ENCODE measurements at regions not wholly inside any gene's neighbourhood (a gene's known extent, or its start where the extent isn't known, plus 50 kb on each side); places are given as distances from the start of the nearest gene placed in this dataset.
"Not testable (repeated sequence)": the region's sequence is repeated elsewhere in the genome, so short reads cannot be mapped to it uniquely, and the experiment has no call there.

DNA sequence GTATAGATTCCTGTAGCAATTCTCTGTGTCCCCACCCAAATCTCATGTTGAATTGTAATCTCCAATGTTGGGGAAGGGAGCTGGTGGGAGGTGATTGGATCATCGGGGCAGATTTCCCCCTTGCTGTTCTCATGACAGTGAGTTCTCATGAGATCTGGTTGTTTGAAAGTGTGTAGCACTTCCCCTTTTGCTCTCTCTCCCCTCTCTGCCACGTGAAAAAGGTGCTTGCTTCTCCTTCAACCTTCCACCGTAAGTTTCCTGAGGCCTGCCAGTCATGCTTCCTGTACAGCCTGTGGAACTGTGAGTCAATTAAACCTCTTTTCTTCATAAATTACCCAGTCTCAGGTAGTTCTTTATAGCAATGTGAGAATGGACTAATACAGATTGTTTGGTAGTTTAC is 175.3 kb upstream of the ACO1 start:
- H3K9me3 Mint-ChIP-seq; H3K36me3 Mint-ChIP-seq (ENCODE audit: low read depth); DNase-seq; H3K4me3 Mint-ChIP-seq; H3K4me1 Mint-ChIP-seq; POLR2A ChIA-PET; H3K27ac Mint-ChIP-seq; H3K27me3 Mint-ChIP-seq; CTCF ChIA-PET: not testable (repeated sequence)

DNA sequence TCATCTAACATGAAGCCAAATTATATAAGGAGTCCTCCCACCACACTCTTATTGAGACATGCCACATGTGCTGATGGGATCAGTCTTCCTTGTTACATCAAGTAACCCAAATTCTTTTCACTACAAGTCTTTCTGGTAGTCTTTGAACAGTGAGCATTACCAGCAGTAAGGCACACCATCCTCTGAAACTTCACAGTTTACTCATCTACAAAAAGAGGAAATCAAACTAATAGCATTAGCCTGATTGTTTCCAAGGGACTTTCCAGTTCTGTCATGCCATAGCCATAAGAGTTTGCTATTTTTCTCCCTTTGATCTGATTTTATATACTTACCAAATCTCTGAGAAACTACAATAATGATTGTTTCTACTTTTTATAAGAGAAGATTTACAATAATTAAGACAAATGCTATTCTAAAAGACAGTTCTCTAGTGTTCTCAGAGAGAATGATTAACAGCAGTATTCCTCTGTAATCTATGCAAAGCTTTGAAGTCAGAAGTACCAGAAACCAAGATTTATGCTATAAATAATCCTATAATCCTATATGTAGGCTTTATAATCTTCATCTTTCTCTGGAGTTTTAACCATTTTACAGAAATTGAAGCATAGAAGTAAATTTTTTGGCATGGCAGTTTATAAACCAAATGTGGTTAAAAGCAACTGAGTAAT is 166.2 kb upstream of the ACO1 start:
- ChIA-PET POLR2A (no interaction called here), CTCF (no interaction called here)

DNA sequence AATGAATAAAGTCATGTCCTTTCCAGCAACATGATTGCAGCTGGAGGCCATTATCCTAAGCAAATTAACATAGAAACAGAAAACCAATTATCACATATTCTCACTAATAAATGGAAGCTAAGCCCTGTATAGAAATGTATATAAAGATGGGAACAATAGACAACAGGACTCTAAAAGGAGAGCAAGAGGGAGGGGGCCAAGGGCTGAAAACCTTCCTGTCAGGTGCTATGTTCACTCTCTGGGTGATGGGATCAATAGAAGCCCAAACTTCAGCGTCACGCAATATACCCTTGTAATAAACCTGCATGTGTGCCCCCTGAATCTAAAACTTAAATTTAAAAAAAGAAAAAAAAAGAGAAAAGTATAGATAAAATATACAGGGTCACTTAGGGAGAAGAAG is 163.7 kb upstream of the ACO1 start:
- ChIA-PET POLR2A (no interaction called here), CTCF (no interaction called here)
- no peaks in the 10 kb centered on the region for H3K9me3 Mint-ChIP-seq
- no peak overlapping the region for H3K27ac Mint-ChIP-seq
- H3K4me1 Mint-ChIP-seq: no peaks in the 10 kb centered on the region
- H3K4me3 Mint-ChIP-seq: no peak overlapping the region
- H3K36me3 Mint-ChIP-seq (ENCODE audit: low read depth): no peaks in the 10 kb centered on the region
- no peaks in the 10 kb centered on the region for H3K27me3 Mint-ChIP-seq
- no peak for DNase-seq

More for the DNA sequence above, 166.2 kb upstream of the ACO1 start:
- H3K27me3 Mint-ChIP-seq: no peaks in the 10 kb centered on the region
- no peak overlapping the region for H3K27ac Mint-ChIP-seq
- no peaks in the 10 kb centered on the region for H3K9me3 Mint-ChIP-seq
- DNase-seq: no peak
- no peak overlapping the region for H3K4me3 Mint-ChIP-seq
- H3K4me1 Mint-ChIP-seq: no peaks in the 10 kb centered on the region
- no peaks in the 10 kb centered on the region for H3K36me3 Mint-ChIP-seq (ENCODE audit: low read depth)

DNA sequence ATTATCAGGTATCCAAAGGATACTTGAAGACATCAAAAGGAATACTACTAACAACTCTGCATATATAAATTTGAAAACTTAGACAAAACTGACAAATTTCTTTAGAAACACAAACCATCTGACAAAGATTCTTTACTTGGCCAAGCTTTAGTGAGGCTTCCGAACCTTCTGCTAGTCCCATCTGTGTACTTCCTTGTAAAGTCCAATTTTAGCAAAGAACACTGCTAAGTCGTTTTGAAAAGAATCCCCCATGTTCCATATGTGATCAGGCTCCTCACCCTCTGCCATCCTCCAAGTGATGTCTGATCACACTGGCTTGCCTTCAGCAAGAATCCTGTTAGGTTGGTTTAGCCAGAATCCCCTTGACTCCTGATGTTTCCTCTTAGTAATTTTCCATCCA is 150.0 kb upstream of the ACO1 start:
- Mint-ChIP-seq H3K36me3 (ENCODE audit: low read depth) (no peaks in the 10 kb centered on the region), H3K27ac (no peak overlapping the region), H3K4me3 (no peak overlapping the region), H3K27me3 (no peaks in the 10 kb centered on the region), H3K4me1 (no peaks in the 10 kb centered on the region), H3K9me3 (no peaks in the 10 kb centered on the region)
- ChIA-PET CTCF (no interaction called here), POLR2A (no interaction called here)
- DNase-seq: no peak

DNA sequence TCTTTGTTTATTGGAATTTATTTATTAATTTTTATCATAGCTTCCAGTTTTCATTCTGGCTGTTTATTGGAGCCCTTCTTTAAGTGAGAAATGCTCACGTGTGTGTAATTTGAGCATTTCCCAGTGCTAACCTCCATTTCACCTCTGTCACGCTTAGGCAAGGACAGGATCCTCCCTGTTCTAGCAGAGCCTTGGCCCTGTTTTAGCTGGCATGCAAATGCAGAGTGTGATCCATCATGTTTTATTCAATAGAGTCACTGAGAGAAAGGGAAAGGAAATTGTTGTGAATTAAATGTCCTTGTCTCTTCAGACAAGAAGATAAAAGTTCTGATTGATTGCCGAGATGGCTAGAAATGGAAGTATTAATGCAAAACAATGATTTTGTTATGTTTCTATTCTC is 137.3 kb upstream of the ACO1 start:
- H3K4me3 Mint-ChIP-seq: no peak overlapping the region

DNA sequence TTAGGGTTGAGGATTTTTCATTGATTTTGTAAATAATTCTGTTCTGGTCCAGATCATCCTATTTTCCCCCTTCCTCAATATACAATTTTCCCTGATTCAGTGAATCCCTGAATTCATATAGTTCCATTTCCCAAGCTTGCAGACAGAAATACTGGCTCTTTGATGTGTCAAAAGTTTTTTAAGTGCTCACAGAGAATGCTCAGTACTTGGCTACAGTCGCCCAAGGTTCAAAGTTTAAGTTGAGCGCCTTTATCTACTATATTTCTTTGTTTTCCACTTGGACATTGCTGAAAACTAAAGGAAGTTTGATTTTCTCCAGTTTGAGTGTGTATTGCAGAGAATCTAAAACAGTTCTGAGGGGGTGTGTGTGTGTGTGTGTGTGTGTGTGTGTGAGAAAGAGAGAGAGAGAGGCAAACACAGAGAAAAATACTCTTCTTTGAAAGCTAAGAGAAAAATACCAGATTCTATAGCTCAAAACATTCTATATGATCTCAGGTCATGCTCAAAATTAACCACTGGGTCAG is 136.2 kb upstream of the ACO1 start:
- no peak for DNase-seq
- no peaks in the 10 kb centered on the region for H3K9me3 Mint-ChIP-seq
- H3K27me3 Mint-ChIP-seq: no peaks in the 10 kb centered on the region
- H3K4me3 Mint-ChIP-seq: no peak overlapping the region
- no peaks in the 10 kb centered on the region for H3K4me1 Mint-ChIP-seq
- CTCF ChIA-PET: no interaction called here
- H3K36me3 Mint-ChIP-seq (ENCODE audit: low read depth): no peaks in the 10 kb centered on the region
- no peak overlapping the region for H3K27ac Mint-ChIP-seq
- POLR2A ChIA-PET: no interaction called here

More for the DNA sequence above, 137.3 kb upstream of the ACO1 start:
- POLR2A ChIA-PET: no interaction called here
- H3K4me1 Mint-ChIP-seq: no peaks in the 10 kb centered on the region
- H3K27me3 Mint-ChIP-seq: no peaks in the 10 kb centered on the region
- DNase-seq: no peak
- H3K27ac Mint-ChIP-seq: no peak overlapping the region
- H3K36me3 Mint-ChIP-seq (ENCODE audit: low read depth): no peaks in the 10 kb centered on the region
- no peaks in the 10 kb centered on the region for H3K9me3 Mint-ChIP-seq
- CTCF ChIA-PET: no interaction called here

DNA sequence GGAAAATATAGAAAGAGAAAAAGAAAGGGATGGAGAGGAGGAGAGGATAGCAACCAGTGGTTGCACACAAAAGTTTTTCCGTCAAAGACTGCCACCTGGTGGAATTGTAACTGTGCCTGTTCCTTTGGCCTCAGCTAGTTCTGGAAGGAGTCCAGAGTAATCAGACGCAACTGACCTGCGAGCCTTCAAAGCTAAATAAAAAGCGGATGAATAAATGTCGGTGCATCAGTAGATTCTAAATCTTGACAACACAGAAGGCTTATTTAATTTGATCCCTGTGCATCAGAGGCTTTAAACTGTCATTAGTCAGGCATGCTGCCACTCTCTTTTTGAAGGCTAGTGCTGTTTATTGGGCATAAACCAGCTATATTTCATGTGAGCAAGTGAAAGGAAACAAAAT is 132.9 kb upstream of the ACO1 start:
- Mint-ChIP-seq H3K4me1 (no peaks in the 10 kb centered on the region), H3K4me3 (no peak overlapping the region), H3K36me3 (ENCODE audit: low read depth) (no peaks in the 10 kb centered on the region), H3K9me3 (no peaks in the 10 kb centered on the region), H3K27me3 (no peaks in the 10 kb centered on the region), H3K27ac (no peak overlapping the region)
- ChIA-PET CTCF (interaction anchor here (0.5 kb wide), 1 partner anchor 1581 kb away, joined by 4 read pairs; no protein-coding TSS in a partner anchor), POLR2A (no interaction called here)
- DNase-seq: peak; percentile 32

DNA sequence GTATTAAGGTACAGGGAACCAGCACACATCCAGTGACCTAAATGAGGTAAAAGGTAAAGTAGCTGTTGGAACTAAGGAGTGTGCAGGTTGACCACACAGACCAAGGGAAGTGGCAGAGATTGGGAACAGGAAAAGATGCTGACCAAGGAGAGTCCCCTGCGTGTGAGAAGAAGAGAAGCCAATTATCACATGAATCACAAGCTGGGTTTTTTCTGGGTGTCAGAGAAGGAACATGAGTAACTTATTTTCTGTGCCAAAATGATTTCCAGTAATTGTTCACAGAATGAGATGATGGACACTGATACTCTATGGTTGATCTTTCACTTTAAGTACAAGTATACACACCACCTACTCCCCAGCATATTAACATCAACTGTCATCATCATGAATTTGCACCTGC is 130.7 kb upstream of the ACO1 start:
- Mint-ChIP-seq H3K36me3 (ENCODE audit: low read depth) (no peaks in the 10 kb centered on the region), H3K27me3 (no peaks in the 10 kb centered on the region), H3K4me1 (no peaks in the 10 kb centered on the region), H3K9me3 (no peaks in the 10 kb centered on the region), H3K27ac (no peak overlapping the region), H3K4me3 (no peak overlapping the region)
- ChIA-PET POLR2A (no interaction called here), CTCF (no interaction called here)
- no peak for DNase-seq

DNA sequence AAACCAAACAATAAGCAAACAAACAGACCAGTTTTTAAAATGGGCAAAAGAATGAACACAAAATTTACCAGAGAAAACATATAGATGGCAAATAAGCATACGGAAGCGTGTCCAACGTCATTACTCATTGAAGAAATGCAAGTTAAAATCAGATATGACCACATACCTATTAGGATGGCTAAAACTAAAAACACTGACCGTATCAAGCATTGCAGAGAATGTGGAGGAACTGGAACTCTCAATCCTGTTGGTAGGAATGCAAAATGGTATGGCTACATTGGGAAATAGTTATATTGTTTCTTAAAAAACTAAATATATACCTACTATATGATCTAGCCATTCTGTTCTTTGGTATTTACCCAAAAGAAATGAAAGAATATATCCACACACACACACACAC is 129.4 kb upstream of the ACO1 start:
- CTCF ChIA-PET: no interaction called here
- DNase-seq: no peak
- H3K27me3 Mint-ChIP-seq: no peaks in the 10 kb centered on the region
- no peaks in the 10 kb centered on the region for H3K9me3 Mint-ChIP-seq
- POLR2A ChIA-PET: no interaction called here
- H3K4me3 Mint-ChIP-seq: no peak overlapping the region
- H3K27ac Mint-ChIP-seq: no peak overlapping the region
- H3K4me1 Mint-ChIP-seq: no peaks in the 10 kb centered on the region
- no peaks in the 10 kb centered on the region for H3K36me3 Mint-ChIP-seq (ENCODE audit: low read depth)

DNA sequence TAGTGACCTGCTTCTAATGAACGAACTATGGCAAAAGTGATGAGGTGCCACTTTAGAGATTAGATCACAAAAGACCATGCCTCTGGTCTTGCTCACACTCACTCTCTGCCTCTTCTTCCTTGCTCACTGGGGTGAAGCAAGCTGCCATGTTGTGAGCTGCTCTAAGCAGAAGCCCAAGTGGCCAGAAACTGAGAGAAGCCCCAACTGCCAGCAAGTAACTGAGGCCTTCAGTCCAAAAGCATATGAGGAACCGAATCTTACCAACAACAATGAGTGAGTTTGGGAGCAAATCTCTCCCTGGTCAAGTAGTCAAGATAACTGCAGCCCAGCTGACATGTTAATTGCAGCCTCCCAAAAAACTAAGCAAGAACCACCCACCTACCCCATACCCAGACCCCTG is 126.0 kb upstream of the ACO1 start:
- Mint-ChIP-seq H3K27ac (no peak overlapping the region), H3K4me3 (no peak overlapping the region), H3K9me3 (no peaks in the 10 kb centered on the region), H3K27me3 (no peaks in the 10 kb centered on the region), H3K4me1 (no peaks in the 10 kb centered on the region), H3K36me3 (ENCODE audit: low read depth) (no peaks in the 10 kb centered on the region)
- ChIA-PET POLR2A (no interaction called here), CTCF (no interaction called here)
- DNase-seq: no peak

DNA sequence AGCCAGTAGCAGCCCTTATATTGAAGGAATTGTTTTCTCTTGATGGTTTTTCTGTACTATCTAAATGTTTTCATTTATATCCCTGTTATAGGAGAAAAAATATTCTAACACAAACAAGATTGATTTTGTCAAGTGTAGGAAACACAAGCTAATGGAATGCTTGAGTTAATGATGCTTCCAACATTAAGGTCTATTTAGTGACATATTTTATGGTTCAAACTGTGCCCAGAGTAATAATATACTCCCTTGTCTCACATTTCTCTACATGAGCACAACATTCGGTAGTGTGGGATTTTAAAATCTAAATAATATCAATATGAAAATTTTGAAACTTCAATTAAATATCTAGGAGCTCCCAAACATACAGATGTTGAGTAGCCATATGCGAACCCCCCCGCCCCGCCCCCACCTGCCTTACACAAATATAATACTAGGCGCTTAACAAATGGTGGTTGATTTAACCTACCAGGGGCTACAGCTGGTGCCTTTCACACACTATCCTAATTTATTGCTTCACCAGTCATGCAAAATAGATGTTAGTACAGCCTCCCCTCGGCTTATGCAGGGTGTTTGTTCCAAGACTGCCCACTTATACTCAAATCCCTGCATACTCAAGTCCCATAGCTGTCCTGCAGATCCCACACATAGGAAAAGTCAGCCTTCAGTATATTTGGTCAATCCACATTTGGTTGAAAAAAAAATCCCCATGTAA is 124.1 kb upstream of the ACO1 start:
- CTCF ChIA-PET: no interaction called here
- Mint-ChIP-seq H3K4me3 (no peak overlapping the region), H3K27ac (no peak overlapping the region), H3K4me1 (no peaks in the 10 kb centered on the region), H3K9me3 (no peaks in the 10 kb centered on the region), H3K27me3 (peaks cover 3% of the 10 kb centered on the region), H3K36me3 (ENCODE audit: low read depth) (no peaks in the 10 kb centered on the region)
- DNase-seq: no peak
- POLR2A ChIA-PET: no interaction called here

DNA sequence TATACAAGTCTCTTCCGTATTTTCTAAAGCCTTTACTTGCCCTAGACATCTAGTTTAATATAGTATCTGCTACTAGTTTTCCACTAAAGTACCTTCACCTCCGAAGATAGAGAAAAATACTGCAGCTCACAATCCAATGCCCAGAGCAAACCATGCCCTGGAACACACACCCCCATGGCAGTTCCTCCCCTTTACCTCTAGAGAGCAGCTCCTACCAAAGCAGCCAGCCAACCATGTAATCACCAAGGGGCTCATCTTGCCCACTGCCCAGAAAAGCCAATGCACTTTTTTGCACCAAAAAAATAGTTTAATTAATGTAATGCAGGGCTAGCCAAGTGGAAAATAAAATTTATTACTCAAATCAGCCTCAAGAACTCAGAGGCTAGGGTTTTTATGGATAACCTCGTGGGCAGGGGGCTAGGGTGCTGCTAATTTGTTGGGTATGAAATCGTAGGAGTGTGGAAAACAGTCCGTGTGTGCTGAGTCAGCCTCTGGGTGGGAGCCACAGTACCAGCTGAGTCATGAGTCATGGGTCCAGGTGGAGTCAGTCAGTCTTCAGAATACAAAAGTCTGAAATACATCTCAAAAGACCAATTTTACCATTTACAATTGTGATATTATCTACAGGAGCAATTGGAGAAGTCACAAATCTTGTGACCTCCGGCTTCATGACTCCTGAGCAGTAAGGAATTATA is 120.1 kb upstream of the ACO1 start:
- Mint-ChIP-seq H3K27me3 (peaks cover 3% of the 10 kb centered on the region), H3K9me3 (no peaks in the 10 kb centered on the region), H3K4me3 (no peak overlapping the region), H3K27ac (no peak overlapping the region), H3K4me1 (no peaks in the 10 kb centered on the region), H3K36me3 (ENCODE audit: low read depth) (no peaks in the 10 kb centered on the region)
- POLR2A ChIA-PET: no interaction called here
- DNase-seq: no peak
- CTCF ChIA-PET: no interaction called here

DNA sequence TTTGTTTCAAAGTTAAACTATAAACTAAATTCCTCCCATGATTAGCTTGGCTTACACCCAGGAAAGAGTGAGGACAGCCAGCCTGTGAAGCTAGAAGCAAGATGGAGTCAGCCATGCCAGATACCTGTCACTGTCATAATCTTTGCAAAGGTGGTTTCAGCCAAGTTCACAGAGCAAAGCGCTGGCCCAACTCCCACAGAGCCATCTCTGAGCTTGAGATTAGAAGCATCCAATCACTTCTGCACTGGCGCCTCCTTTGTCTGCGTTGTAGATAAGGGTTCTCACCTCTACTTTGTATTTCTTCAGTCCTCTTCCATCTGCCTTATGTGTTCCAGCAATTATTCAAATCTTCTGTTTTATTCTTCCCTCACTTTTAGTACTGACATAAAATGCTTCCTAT is 119.4 kb upstream of the ACO1 start:
- ChIA-PET CTCF (no interaction called here), POLR2A (no interaction called here)
- Mint-ChIP-seq H3K27me3 (peaks cover 3% of the 10 kb centered on the region), H3K4me3 (no peak overlapping the region), H3K9me3 (no peaks in the 10 kb centered on the region), H3K36me3 (ENCODE audit: low read depth) (no peaks in the 10 kb centered on the region), H3K4me1 (no peaks in the 10 kb centered on the region), H3K27ac (no peak overlapping the region)
- DNase-seq: no peak

DNA sequence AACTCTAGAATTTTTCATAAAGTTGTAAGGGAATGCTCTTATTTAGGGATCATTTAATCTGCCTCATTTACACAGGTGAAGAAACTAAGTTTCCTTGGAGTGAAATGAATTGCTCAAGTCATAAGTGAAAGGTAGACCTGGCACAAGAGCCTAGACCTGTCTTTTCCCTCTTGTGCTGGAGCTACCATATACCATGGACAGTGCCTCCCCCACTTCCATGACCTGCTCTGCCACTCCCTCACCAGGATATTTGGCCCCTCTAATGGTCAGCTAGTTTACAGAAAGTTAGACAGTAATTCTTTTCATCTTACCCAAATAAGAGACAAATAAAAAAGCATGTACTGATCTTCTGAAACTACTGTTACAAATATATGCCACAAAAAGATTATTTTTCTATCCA is 105.5 kb upstream of the ACO1 start:
- CTCF ChIA-PET: no interaction called here
- no peaks in the 10 kb centered on the region for H3K36me3 Mint-ChIP-seq (ENCODE audit: low read depth)
- no peaks in the 10 kb centered on the region for H3K9me3 Mint-ChIP-seq
- no peaks in the 10 kb centered on the region for H3K4me1 Mint-ChIP-seq
- no peaks in the 10 kb centered on the region for H3K27me3 Mint-ChIP-seq
- DNase-seq: no peak
- POLR2A ChIA-PET: no interaction called here
- H3K4me3 Mint-ChIP-seq: no peak overlapping the region
- no peak overlapping the region for H3K27ac Mint-ChIP-seq

Measured in activated CD4-positive, alpha-beta memory T cell treated with anti-CD3 and anti-CD28 coated beads, Interleukin-2, amount 10 ng/mL, durations not matched to agents 7 days and 5 days (primary cell).